Upper lobe of left lung (tissue), 6 donors: ENCODE measurements at regions not wholly inside any gene's neighbourhood (a gene's known extent, or its start where the extent isn't known, plus 50 kb on each side); places are given as distances from the start of the nearest gene placed in this dataset.

Experiments
- ATAC-seq, 2 donors: fragments of 200-7000 bp; cut with Tn5 transposase; one replicate each; pipeline ENCODE4 v1.9.1; 2022; ENCODE audit warnings: mild to moderate bottlenecking in 2 of 2, moderate library complexity in 2 of 2; ENCODE audit not compliant: low FRiP score in 2 of 2
- DNase-seq, 2 donors: peaks; one replicate each; pipeline ENCODE4 v3.0.0-alpha.2; 2019 to 2020
- H3K27ac ChIP-seq, 4 donors: fragments of 200-600 bp; sonication (generic); one replicate each; pipeline ENCODE4 v1.5.1; 2016 to 2019
- H3K27me3 ChIP-seq, 4 donors: fragments of 200-600 bp; sonication (generic); one replicate each; pipeline ENCODE4 v1.5.1; 2017 to 2019
- H3K36me3 ChIP-seq, 4 donors: fragments of 200-600 bp; sonication (generic); one replicate each; pipeline ENCODE4 v1.5.1; 2016 to 2019
- H3K4me1 ChIP-seq, 4 donors: fragments of 200-600 bp; sonication (generic); one replicate each; pipeline ENCODE4 v1.5.1; 2018 to 2019
- H3K4me3 ChIP-seq, 4 donors: fragments of 200-600 bp; sonication (generic); one replicate each; pipeline ENCODE4 v1.5.1; 2017 to 2019; ENCODE audit warnings: mild to moderate bottlenecking in 2 of 4, moderate library complexity in 1 of 4
- H3K9me3 ChIP-seq, 4 donors: fragments of 200-600 bp; sonication (generic); one replicate each; pipeline ENCODE4 v1.5.1; 2018 to 2019
- EP300 ChIP-seq, 4 donors: sonication (generic); formaldehyde crosslinking; IDR thresholded peaks; one replicate each; pipeline ENCODE4 v1.5.1; 2017; ENCODE audit warnings: antibody characterized with exemption in 4 of 4, control low read depth in 2 of 4
- POLR2A ChIP-seq, 4 donors: fragments of 450-650 bp; IDR thresholded peaks; one replicate each; pipeline ENCODE4 v1.5.1; 2016 to 2017; ENCODE audit warnings: antibody characterized with exemption in 4 of 4, mild to moderate bottlenecking in 2 of 4
- POLR2AphosphoS5 ChIP-seq, 2 donors: sonication (generic); formaldehyde crosslinking; IDR thresholded peaks; one replicate each; pipeline ENCODE4 v1.5.1; 2017; ENCODE audit warnings: antibody characterized with exemption in 2 of 2
- WGBS, 2 donors: methylation state at CpG; one replicate each; pipeline ENCODE4 v1.1.5; 2017 to 2018; 5-methylcytosine and 5-hydroxymethylcytosine counted together
- TF ChIP-seq, protein P1 (sequence below), 6 experiments: fragments of 450-650 bp in 4 of 6; fragments of 200-600 bp in 2 of 6; sonication (generic) in 2 of 6; IDR thresholded peaks; one replicate each; pipeline ENCODE4 v1.5.1; 2016 to 2019; ENCODE audit warnings: antibody characterized with exemption in 6 of 6
- donor health status: DM: no; HTN: no; CAD: no; lungs with moderate emphysema.
- donor health status: DM: no; HTN: yes; CAD: no; lungs with severe emphysema.

GRCh38 chr12:14275886-14276285 is 89.6 kb upstream of the ATF7IP start:
- DNase-seq (peak in 1 of 2 donors; percentile 40), ATAC-seq (peak in 1 of 2 donors; percentile 64)
- Histone ChIP-seq H3K27me3 (no peaks in the 10 kb centered on the region), H3K9me3 (no peaks in the 10 kb centered on the region), H3K27ac (peak overlapping the region in 1 of 4 donors; percentile 54), H3K36me3 (no peaks in the 10 kb centered on the region), H3K4me3 (no peak overlapping the region), H3K4me1 (peaks cover 0 to 9% (median 6%) of the 10 kb centered on the region in 4 donors)
- WGBS, 2 donors: 44 to 72% methylated on average over 1 of the region's 1 CpG
- TF ChIP-seq EP300 (IDR thresholded peaks at IDR 0.05) (no peak), POLR2AphosphoS5 (IDR thresholded peaks at IDR 0.05) (no peak)
- TF ChIP-seq, protein P1, sequence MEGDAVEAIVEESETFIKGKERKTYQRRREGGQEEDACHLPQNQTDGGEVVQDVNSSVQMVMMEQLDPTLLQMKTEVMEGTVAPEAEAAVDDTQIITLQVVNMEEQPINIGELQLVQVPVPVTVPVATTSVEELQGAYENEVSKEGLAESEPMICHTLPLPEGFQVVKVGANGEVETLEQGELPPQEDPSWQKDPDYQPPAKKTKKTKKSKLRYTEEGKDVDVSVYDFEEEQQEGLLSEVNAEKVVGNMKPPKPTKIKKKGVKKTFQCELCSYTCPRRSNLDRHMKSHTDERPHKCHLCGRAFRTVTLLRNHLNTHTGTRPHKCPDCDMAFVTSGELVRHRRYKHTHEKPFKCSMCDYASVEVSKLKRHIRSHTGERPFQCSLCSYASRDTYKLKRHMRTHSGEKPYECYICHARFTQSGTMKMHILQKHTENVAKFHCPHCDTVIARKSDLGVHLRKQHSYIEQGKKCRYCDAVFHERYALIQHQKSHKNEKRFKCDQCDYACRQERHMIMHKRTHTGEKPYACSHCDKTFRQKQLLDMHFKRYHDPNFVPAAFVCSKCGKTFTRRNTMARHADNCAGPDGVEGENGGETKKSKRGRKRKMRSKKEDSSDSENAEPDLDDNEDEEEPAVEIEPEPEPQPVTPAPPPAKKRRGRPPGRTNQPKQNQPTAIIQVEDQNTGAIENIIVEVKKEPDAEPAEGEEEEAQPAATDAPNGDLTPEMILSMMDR (IDR thresholded peaks at IDR 0.05): no peak

- Histone ChIP-seq H3K36me3 (no peaks in the 10 kb centered on the region), H3K4me3 (no peak overlapping the region), H3K27me3 (no peaks in the 10 kb centered on the region), H3K27ac (no peak overlapping the region), H3K9me3 (no peaks in the 10 kb centered on the region), H3K4me1 (peaks cover 0 to 8% (median under 1%) of the 10 kb centered on the region in 4 donors)
- no peak for DNase-seq
- WGBS, 2 donors: 88 to 90% methylated on average over 1 of the region's 1 CpG
- ATAC-seq: no peak
- no peak for TF ChIP-seq POLR2A (IDR thresholded peaks at IDR 0.05)
- TF ChIP-seq, protein P1 (IDR thresholded peaks at IDR 0.05): no peak
- TF ChIP-seq POLR2AphosphoS5 (IDR thresholded peaks at IDR 0.05): no peak
- no peak for TF ChIP-seq EP300 (IDR thresholded peaks at IDR 0.05)
These were observed 87.1 kb upstream of the ATF7IP start for GRCh38 chr12:14278294-14278953.

DNA sequence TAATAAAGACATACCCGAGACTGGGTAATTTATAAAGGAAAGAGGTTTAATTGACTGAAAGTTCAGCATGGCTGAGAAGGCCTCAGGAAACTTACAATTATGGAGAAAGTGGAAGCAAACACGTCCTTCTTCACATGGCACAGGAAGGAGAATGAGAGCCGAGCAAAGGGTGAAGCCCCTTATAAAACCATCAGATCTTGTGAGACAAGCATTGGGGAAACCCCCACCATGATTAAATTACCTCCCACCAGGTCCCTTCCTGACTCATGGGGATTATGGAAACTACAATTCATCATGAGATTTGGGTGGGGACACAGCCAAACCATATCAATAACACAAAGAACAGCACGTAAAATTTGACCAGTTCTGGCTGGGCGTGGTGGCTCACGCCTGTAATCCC is 85.6 kb upstream of the ATF7IP start:
- Histone ChIP-seq H3K36me3 (no peaks in the 10 kb centered on the region), H3K9me3 (no peaks in the 10 kb centered on the region), H3K27me3 (no peaks in the 10 kb centered on the region), H3K4me1 (peaks cover 0 to 3% (median 0%) of the 10 kb centered on the region in 4 donors), H3K4me3 (no peak overlapping the region), H3K27ac (no peak overlapping the region)
- DNase-seq: no peak
- no peak for ATAC-seq
- TF ChIP-seq EP300 (IDR thresholded peaks at IDR 0.05) (no peak), POLR2A (IDR thresholded peaks at IDR 0.05) (no peak), POLR2AphosphoS5 (IDR thresholded peaks at IDR 0.05) (no peak)
- TF ChIP-seq, protein P1 (IDR thresholded peaks at IDR 0.05): no peak
- 92% methylated on average over 6 of the region's 6 CpGs for WGBS, 2 donors

DNA sequence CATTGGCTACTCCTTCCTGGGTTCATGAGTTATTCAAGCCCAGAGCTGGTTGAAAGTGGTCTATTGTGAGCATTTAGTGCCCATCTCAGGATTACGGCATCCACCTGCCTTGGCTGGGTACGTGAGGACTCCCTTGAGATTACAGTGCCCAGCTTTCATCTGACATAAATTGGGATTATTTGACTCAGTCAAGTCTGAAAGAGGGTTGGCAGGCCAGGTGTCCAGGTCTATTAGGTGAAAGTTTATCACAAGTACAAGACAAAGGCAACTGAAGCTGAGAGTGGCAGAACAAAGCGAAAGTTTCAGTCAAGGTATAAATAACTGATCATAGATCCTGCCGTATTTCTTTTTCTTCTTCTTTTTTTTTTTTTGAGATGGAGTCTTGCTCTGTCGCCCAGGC is 84.6 kb upstream of the ATF7IP start:
- no peaks in the 10 kb centered on the region for H3K36me3 ChIP-seq
- H3K27ac ChIP-seq: no peak overlapping the region
- TF ChIP-seq, protein P1 (IDR thresholded peaks at IDR 0.05): no peak
- TF ChIP-seq POLR2AphosphoS5 (IDR thresholded peaks at IDR 0.05): no peak
- no peak for TF ChIP-seq EP300 (IDR thresholded peaks at IDR 0.05)
- TF ChIP-seq POLR2A (IDR thresholded peaks at IDR 0.05): no peak
- DNase-seq (no peak), ATAC-seq (no peak)
- H3K27me3 ChIP-seq: no peaks in the 10 kb centered on the region
- 92 to 96% methylated on average over 5 of the region's 5 CpGs for WGBS, 2 donors
- H3K4me3 ChIP-seq: no peak overlapping the region
- H3K9me3 ChIP-seq: no peaks in the 10 kb centered on the region
- peaks cover 0 to 3% (median 0%) of the 10 kb centered on the region in 4 donors for H3K4me1 ChIP-seq

- no peaks in the 10 kb centered on the region for H3K27me3 ChIP-seq
- H3K36me3 ChIP-seq: no peaks in the 10 kb centered on the region
- TF ChIP-seq, protein P1 (IDR thresholded peaks at IDR 0.05): no peak
- TF ChIP-seq POLR2A (IDR thresholded peaks at IDR 0.05): no peak
- TF ChIP-seq EP300 (IDR thresholded peaks at IDR 0.05): no peak
- no peak for TF ChIP-seq POLR2AphosphoS5 (IDR thresholded peaks at IDR 0.05)
- ATAC-seq: no peak
- peaks cover 0 to 3% (median 0%) of the 10 kb centered on the region in 4 donors for H3K4me1 ChIP-seq
- H3K27ac ChIP-seq: no peak overlapping the region
- no peak overlapping the region for H3K4me3 ChIP-seq
- no peaks in the 10 kb centered on the region for H3K9me3 ChIP-seq
- 97 to 98% methylated on average over 2 of the region's 2 CpGs for WGBS, 2 donors
- no peak for DNase-seq
These were observed 83.9 kb upstream of the ATF7IP start for GRCh38 chr12:14281539-14281938.
